22Rv1 (cell line): ENCODE measurements at regions not wholly inside any gene's neighbourhood (a gene's known extent, or its start where the extent isn't known, plus 50 kb on each side); places are given as distances from the start of the nearest gene placed in this dataset.

Source experiments
- H3K27ac ChIP-seq: fragments of 450-650 bp; 2 replicates; pipeline ENCODE4 v1.5.1; 2017
- CTCF ChIP-seq: fragments of 450-650 bp; IDR thresholded peaks from 2 replicates; pipeline ENCODE4 v1.5.1; 2017; ENCODE audit warnings: mild to moderate bottlenecking
- ZFX ChIP-seq: fragments of 450-650 bp; IDR thresholded peaks from 2 replicates; pipeline ENCODE4 v1.6.1; 2017; ENCODE audit warnings: antibody characterized with exemption, borderline replicate concordance

- no peak overlapping the region for H3K27ac ChIP-seq
- no peak for TF ChIP-seq ZFX
Observed at GRCh38 chr10:36840788-36841187, 284.6 kb upstream of the ANKRD30A start.

GRCh38 chr10:36837416-36837815 lies 288.0 kb upstream of the ANKRD30A start:
- TF ChIP-seq CTCF = no peak
- TF ChIP-seq ZFX = no peak

GRCh38 chr10:36819781-36820180 lies 305.6 kb upstream of the ANKRD30A start:
- TF ChIP-seq CTCF (no peak), ZFX (no peak)
- no peak overlapping the region for H3K27ac ChIP-seq

More at GRCh38 chr10:36837416-36837815, 288.0 kb upstream of the ANKRD30A start:
- H3K27ac ChIP-seq = no peak overlapping the region

- H3K27ac ChIP-seq = no peak overlapping the region
- TF ChIP-seq ZFX = no peak
- TF ChIP-seq CTCF = no peak
Observed at GRCh38 chr10:36817898-36818297, 307.5 kb upstream of the ANKRD30A start.

GRCh38 chr10:36808625-36809362 lies 316.6 kb upstream of the ANKRD30A start:
- no peak for TF ChIP-seq ZFX
- TF ChIP-seq CTCF = no peak

GRCh38 chr10:36803229-36803628 lies 322.2 kb upstream of the ANKRD30A start:
- no peak overlapping the region for H3K27ac ChIP-seq
- no peak for TF ChIP-seq CTCF
- no peak for TF ChIP-seq ZFX

More at GRCh38 chr10:36808625-36809362, 316.6 kb upstream of the ANKRD30A start:
- H3K27ac ChIP-seq = no peak overlapping the region

- no peak overlapping the region for H3K27ac ChIP-seq
- TF ChIP-seq CTCF = no peak
- no peak for TF ChIP-seq ZFX
Observed at GRCh38 chr10:36802490-36803153, 322.8 kb upstream of the ANKRD30A start.
